Duodenal mucosa (tissue), 2 donors: ENCODE measurements at regions not wholly inside any gene's neighbourhood (a gene's known extent, or its start where the extent isn't known, plus 50 kb on each side); places are given as distances from the start of the nearest gene placed in this dataset.

Experiments used
- H3K27ac ChIP-seq: one replicate; pipeline ENCODE4 v1.7.0; 2013; ENCODE audit warnings: low read depth, low read length
- H3K27me3 ChIP-seq, 2 donors: one replicate each; pipeline ENCODE4 v1.7.0; 2013; ENCODE audit warnings: low read length in 2 of 2, control low read depth in 1 of 2; ENCODE audit not compliant: insufficient read depth in 2 of 2, control insufficient read depth in 1 of 2
- H3K36me3 ChIP-seq, 2 donors: one replicate each; pipeline ENCODE4 v1.7.0; 2013; ENCODE audit warnings: low read length in 2 of 2, control low read depth in 1 of 2; ENCODE audit not compliant: insufficient read depth in 2 of 2, control insufficient read depth in 1 of 2
- H3K4me1 ChIP-seq, 2 donors: one replicate each; pipeline ENCODE4 v1.7.0; 2013; ENCODE audit warnings: low read length in 2 of 2, control low read depth in 1 of 2; ENCODE audit not compliant: insufficient read depth in 2 of 2, control insufficient read depth in 1 of 2
- H3K4me3 ChIP-seq, 2 donors: one replicate each; pipeline ENCODE4 v1.7.0; 2013; ENCODE audit warnings: low read length in 2 of 2, low read depth in 1 of 2
- H3K9ac ChIP-seq, 2 donors: one replicate each; pipeline ENCODE4 v1.7.0; 2013; ENCODE audit warnings: low read length in 2 of 2, low read depth in 1 of 2
- H3K9me3 ChIP-seq, 2 donors: one replicate each; pipeline ENCODE4 v1.7.0; 2013; ENCODE audit warnings: low read length in 2 of 2, control low read depth in 1 of 2; ENCODE audit not compliant: control insufficient read depth in 1 of 2

DNA sequence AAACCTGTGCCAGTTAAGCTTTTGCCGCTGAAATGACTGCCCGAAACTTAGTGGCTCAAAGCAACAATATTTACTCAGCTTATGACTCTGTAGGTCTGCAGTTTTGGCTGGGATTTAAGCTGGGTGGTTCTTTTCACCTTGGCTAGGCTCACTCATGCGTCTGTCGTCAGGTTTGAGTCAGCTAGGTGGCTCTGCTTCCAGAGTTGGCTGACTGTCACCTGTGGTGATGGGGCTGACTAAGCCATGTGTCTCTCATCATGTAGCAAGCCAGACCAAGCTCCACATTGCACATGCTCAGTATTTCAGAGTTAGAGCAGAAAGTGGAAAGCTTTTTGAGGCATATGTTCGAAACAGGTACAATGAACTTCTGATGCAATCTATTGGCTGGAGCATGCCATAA, 354.8 kb downstream of the MEIS1 start:
- Histone ChIP-seq H3K27ac (no peak overlapping the region), H3K27me3 (no peaks in the 10 kb centered on the region), H3K4me1 (no peaks in the 10 kb centered on the region), H3K4me3 (no peak overlapping the region), H3K36me3 (no peaks in the 10 kb centered on the region), H3K9ac (no peak overlapping the region), H3K9me3 (no peaks in the 10 kb centered on the region)

DNA sequence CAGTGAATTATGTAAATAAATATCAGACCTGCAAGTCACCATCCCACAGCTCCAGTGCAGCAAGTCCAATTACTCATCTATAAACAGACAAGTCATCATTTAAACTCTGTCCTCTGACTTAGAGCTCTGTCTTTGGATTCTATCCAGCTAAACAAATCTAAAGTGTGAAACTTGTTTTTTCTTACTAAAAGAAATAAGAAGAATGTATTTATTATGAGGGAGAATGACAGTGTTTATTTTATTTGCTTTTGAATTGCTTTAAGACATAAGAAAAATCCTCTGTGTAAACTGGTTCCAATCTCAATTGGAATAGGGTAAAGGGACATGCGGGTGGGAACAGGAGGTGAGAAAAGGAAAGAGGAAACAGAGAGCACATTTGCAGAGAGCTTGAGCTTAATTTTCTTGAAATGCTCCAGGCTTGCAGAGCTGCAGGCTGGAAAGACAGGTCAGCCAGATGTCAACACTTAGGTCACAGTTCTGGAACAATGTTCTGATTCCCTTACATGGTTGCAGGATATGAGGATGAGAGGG, 355.8 kb downstream of the MEIS1 start:
- Histone ChIP-seq H3K9me3 (no peaks in the 10 kb centered on the region), H3K4me1 (no peaks in the 10 kb centered on the region), H3K9ac (no peak overlapping the region), H3K27ac (no peak overlapping the region), H3K36me3 (no peaks in the 10 kb centered on the region), H3K27me3 (no peaks in the 10 kb centered on the region), H3K4me3 (no peak overlapping the region)

DNA sequence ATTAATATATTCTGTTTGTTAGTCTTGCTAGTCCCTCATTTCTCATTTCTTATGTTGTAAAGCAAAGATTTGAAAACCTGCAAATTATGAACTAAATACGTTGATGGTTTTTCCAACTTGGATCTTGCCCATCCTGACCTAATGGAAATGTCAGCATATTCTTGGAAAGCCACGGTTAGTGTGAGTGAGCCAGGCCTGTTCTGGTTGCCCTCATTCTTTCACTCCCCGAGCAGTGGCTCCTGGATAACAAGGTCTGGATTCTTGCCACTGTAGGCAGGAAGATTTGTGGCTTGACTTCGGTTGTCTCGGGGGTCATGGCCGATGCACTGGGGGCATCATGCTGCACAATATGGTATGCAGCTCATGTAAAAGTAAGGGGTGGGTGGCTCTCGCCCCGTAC, 359.1 kb downstream of the MEIS1 start:
- Histone ChIP-seq H3K27ac (no peak overlapping the region), H3K4me3 (no peak overlapping the region), H3K27me3 (no peaks in the 10 kb centered on the region), H3K9me3 (no peaks in the 10 kb centered on the region), H3K36me3 (no peaks in the 10 kb centered on the region), H3K9ac (no peak overlapping the region), H3K4me1 (no peaks in the 10 kb centered on the region)

DNA sequence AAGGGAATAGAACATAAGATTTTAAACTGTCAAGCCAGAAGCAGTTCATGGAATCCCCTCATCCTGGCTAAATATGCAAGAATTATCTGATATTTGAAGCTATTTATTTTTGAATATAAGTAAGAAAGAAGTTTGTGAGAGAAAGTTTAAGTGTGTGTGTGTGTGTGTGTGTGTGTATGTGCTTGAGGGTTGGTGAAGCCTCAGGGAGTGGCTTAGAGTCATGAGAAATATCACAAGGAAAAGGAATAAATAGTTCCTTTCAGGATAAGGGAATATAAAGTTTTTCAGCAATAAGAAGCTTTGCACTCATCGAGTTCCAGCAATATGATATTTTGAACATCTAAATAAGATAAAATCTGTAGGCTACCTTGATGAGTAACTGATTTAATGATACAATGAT, 359.6 kb downstream of the MEIS1 start:
- H3K27me3 ChIP-seq = no peaks in the 10 kb centered on the region
- no peak overlapping the region for H3K4me3 ChIP-seq
- H3K4me1 ChIP-seq = no peaks in the 10 kb centered on the region
- no peak overlapping the region for H3K27ac ChIP-seq
- H3K9ac ChIP-seq = no peak overlapping the region
- H3K36me3 ChIP-seq = no peaks in the 10 kb centered on the region
- H3K9me3 ChIP-seq = no peaks in the 10 kb centered on the region

DNA sequence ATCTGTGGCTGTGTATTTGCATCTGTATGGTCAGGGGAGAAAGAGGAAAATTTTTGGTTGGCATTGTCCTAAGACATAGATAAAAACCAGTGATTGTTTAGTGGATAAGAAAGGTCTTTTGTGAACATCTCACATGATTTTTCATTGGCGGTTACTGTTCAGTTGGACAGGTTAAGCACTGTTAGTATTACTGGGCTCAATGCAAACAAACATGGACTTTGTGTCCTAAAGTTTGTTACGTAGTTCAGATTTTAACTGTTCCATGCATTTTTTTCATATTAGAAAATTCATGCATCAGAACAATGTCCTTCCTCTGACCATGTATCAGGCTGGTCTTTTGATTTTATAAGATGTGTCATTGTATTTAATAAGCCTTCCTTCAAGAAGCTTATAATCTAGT, 368.0 kb downstream of the MEIS1 start:
- H3K4me1 ChIP-seq = no peaks in the 10 kb centered on the region
- no peak overlapping the region for H3K9ac ChIP-seq
- H3K9me3 ChIP-seq = no peaks in the 10 kb centered on the region
- no peaks in the 10 kb centered on the region for H3K36me3 ChIP-seq
- no peak overlapping the region for H3K27ac ChIP-seq
- H3K27me3 ChIP-seq = no peaks in the 10 kb centered on the region
- no peak overlapping the region for H3K4me3 ChIP-seq

DNA sequence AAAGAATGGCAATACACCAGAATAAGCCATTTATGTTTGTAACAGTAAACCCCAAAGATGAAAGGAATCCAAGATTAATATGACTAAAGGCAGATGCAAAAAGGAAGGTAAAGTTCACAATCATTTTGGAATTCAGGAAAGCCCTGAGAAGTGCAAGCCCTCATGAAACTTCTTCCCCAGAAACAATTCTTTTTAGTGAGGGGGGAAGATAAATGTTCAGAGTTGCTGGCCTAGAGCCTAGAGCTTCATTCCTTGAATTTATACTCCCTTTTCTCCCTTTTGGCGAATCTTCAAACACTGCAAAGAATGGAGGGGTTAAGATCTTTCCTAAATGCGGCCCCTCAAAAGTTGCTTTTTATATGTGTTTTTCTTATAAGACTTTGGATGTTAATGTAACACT, 368.8 kb downstream of the MEIS1 start:
- no peaks in the 10 kb centered on the region for H3K9me3 ChIP-seq
- no peaks in the 10 kb centered on the region for H3K36me3 ChIP-seq
- no peaks in the 10 kb centered on the region for H3K4me1 ChIP-seq
- H3K9ac ChIP-seq = no peak overlapping the region
- no peak overlapping the region for H3K27ac ChIP-seq
- H3K4me3 ChIP-seq = no peak overlapping the region
- H3K27me3 ChIP-seq = no peaks in the 10 kb centered on the region

DNA sequence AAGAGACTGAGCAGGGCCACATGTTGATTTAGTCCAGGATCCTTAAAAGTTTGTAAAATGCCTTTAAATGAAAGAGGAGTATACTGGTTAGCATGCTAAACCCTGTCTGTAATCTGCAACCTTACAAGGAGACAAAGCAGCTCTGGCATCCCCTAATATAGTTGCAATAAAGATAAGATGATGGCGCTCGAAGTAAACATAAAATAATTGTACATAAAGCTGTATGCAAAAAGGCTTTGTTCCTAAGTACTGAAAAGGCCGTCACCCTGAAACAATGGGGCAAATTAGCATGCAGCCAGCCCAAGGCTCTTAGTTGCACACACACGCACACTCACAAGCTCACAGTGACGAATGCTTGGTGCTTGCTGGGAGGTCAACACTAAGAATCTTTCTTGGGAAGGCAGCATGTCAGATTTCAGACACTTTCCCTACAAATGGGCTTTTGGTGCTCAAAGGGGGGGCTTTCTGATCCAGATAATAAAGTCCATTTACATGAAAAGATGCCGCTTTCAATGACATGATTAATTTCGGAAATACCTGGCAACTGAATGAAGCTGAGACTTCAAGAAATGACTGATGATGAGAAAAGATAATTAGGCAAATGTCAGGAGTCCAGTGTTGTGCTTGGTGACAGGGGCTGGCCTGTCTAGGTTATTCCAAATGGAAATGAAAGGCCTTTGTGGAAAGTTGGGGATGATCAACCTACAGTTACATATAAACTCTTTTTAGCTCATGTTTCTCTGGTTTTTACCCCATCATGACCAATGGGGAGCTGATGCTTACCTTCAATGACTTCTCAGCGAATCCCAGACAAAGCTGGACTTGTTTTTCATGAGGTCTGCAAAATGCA, 370.3 kb downstream of the MEIS1 start:
- H3K27ac ChIP-seq = no peak overlapping the region
- H3K4me3 ChIP-seq = no peak overlapping the region
- H3K9ac ChIP-seq = no peak overlapping the region

DNA sequence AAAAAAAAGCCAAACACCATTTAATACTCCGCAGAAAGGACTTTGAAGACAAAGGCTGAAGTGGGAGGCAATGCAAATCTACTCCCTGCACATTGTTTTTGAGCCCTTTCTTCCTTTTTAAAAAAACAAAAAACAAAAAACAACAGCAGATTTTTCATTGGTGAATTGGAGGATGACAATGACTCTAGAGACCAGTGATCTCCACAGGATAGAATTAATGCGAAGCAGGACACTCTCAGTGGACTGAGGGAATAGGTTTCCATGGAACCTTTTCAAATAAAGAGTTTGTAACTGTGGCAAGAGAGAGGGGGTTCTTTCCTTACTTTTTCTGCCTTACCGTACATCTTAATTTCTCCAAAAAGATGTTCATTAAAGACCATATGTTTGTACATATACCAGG, 371.0 kb downstream of the MEIS1 start:
- no peak overlapping the region for H3K9ac ChIP-seq
- no peaks in the 10 kb centered on the region for H3K27me3 ChIP-seq
- no peak overlapping the region for H3K27ac ChIP-seq
- no peaks in the 10 kb centered on the region for H3K4me1 ChIP-seq
- H3K4me3 ChIP-seq = no peak overlapping the region
- H3K9me3 ChIP-seq = no peaks in the 10 kb centered on the region
- no peaks in the 10 kb centered on the region for H3K36me3 ChIP-seq

More for the DNA sequence above, 370.3 kb downstream of the MEIS1 start:
- Histone ChIP-seq H3K36me3 (no peaks in the 10 kb centered on the region), H3K4me1 (no peaks in the 10 kb centered on the region), H3K9me3 (no peaks in the 10 kb centered on the region), H3K27me3 (no peaks in the 10 kb centered on the region)

DNA sequence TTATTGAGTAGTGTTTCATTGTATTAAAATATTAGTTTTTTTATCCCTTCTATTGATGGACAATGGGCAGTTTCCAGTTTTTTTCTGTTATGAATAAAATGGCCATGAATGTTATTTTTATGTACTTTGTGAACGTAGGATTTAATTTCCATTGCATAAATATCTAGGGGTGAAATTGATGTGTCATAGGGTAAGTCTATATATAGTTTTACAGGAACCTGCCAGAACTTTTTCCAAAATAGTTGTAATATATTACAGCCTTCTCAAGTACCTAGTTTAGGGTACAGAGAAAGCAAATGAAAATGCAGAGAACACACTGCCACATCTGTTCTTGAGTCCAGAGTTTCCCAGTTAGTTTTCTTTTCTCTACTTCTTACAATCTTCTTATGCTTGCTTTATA, 378.6 kb downstream of the MEIS1 start:
- H3K4me1 ChIP-seq = no peaks in the 10 kb centered on the region
- H3K27me3 ChIP-seq = no peaks in the 10 kb centered on the region
- no peak overlapping the region for H3K9ac ChIP-seq
- H3K9me3 ChIP-seq = peaks cover 0 to under 1% of the 10 kb centered on the region in 2 donors
- H3K27ac ChIP-seq = no peak overlapping the region
- no peak overlapping the region for H3K4me3 ChIP-seq
- no peaks in the 10 kb centered on the region for H3K36me3 ChIP-seq

DNA sequence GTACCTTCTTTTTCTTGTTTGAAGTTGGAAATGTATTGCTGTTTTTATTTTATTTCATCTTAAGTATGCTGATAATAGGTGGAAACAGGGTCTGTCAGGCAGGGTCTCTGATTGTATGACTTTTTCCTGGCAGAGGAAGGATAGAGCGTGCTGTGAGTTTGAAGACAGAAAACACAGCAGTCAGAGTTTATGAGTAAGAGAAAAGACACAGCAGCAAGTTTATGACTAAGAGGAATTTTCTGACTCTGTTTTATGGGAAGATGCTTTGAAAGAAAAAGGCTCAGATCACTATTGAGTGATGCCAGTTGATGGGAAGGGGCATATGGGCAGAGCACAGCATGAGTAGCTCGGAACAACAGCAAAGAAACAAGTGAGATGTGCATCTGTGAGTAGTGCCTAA, 379.1 kb downstream of the MEIS1 start:
- Histone ChIP-seq H3K4me1 (no peaks in the 10 kb centered on the region), H3K27me3 (no peaks in the 10 kb centered on the region), H3K4me3 (no peak overlapping the region), H3K27ac (no peak overlapping the region), H3K9ac (no peak overlapping the region), H3K36me3 (no peaks in the 10 kb centered on the region), H3K9me3 (peaks cover 0 to 5% of the 10 kb centered on the region in 2 donors)
